ENCODE measurements at regions not wholly inside any gene's neighbourhood (a gene's known extent, or its start where the extent isn't known, plus 50 kb on each side); places are given as distances from the start of the nearest gene placed in this dataset.

DNA sequence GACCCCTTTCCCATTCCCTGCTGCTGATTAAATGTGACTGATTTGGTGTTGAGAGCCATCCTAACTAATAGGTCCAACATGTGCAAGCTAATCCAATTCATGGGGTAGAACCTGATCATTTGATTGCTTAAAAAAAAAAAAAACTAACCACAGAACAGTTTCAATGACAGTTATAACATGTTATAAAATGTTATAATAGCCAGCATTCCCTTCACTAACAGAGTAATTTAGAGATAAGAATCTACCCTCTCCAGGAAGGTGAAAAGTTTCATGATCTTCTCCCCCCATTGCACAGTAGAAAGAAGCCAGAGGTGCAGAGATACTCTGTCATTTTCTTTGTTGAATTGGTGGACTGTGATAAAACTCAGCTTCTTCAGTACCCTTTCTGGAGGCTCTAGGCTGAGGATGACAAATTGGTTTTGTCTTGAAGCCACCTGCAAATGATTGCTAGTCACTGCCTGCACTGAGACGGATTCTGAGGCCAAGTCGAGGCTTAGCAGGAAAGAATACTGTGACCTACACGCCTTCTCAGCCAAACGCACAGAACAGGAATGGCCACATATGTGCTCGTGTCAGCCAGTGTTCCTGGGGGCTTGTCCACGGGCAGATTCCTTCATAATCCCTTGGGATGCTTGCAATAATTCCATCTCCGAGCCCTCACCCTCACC, 215.7 kb upstream of the IRF2BP2 start:
- TF ChIP-seq POLR2A (IDR thresholded peaks at IDR 0.05) (no peak), POLR2AphosphoS5 (IDR thresholded peaks at IDR 0.05) (no peak)
- TF ChIP-seq, protein P1, sequence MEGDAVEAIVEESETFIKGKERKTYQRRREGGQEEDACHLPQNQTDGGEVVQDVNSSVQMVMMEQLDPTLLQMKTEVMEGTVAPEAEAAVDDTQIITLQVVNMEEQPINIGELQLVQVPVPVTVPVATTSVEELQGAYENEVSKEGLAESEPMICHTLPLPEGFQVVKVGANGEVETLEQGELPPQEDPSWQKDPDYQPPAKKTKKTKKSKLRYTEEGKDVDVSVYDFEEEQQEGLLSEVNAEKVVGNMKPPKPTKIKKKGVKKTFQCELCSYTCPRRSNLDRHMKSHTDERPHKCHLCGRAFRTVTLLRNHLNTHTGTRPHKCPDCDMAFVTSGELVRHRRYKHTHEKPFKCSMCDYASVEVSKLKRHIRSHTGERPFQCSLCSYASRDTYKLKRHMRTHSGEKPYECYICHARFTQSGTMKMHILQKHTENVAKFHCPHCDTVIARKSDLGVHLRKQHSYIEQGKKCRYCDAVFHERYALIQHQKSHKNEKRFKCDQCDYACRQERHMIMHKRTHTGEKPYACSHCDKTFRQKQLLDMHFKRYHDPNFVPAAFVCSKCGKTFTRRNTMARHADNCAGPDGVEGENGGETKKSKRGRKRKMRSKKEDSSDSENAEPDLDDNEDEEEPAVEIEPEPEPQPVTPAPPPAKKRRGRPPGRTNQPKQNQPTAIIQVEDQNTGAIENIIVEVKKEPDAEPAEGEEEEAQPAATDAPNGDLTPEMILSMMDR (IDR thresholded peaks at IDR 0.05): no peak
